ENCODE measurements at regions not wholly inside any gene's neighbourhood (a gene's known extent, or its start where the extent isn't known, plus 50 kb on each side); places are given as distances from the start of the nearest gene placed in this dataset.

GRCh38 chr20:39651645-39652325 is 689.6 kb downstream of the DHX35 start:
- Histone ChIP-seq H3K27ac (ENCODE audit: low read length) (no peak overlapping the region), H3K36me3 (replicated peaks; ENCODE audit: low read depth, low read length) (no peaks in the 10 kb centered on the region), H4K20me1 (ENCODE audit: insufficient read depth, low read length) (no peaks in the 10 kb centered on the region), H3K4me2 (ENCODE audit: low read length) (no peak overlapping the region), H2AFZ (ENCODE audit: low read depth, low read length) (no peak overlapping the region), H3K79me2 (ENCODE audit: low read length) (no peaks in the 10 kb centered on the region), H3K9me3 (ENCODE audit: insufficient read depth, low read length) (no peaks in the 10 kb centered on the region), H3K4me3 (ENCODE audit: low read length) (no peak overlapping the region), H3K27me3 (ENCODE audit: low read depth, low read length) (no peaks in the 10 kb centered on the region), H3K9ac (ENCODE audit: low read length) (no peak overlapping the region), H3K4me1 (ENCODE audit: low read length) (no peaks in the 10 kb centered on the region)
- TF ChIP-seq EZH2phosphoT487 (IDR thresholded peaks at IDR 0.05; ENCODE audit: low read depth) = no peak
- TF ChIP-seq CTCF (IDR thresholded peaks at IDR 0.05; ENCODE audit: low read depth, low read length) = no peak

- no peaks in the 10 kb centered on the region for H3K36me3 ChIP-seq (replicated peaks; ENCODE audit: low read depth, low read length)
- H3K79me2 ChIP-seq (ENCODE audit: low read length) = no peaks in the 10 kb centered on the region
- no peak overlapping the region for H3K9ac ChIP-seq (ENCODE audit: low read length)
- H3K27ac ChIP-seq (ENCODE audit: low read length) = no peak overlapping the region
- no peak for TF ChIP-seq EZH2phosphoT487 (IDR thresholded peaks at IDR 0.05; ENCODE audit: low read depth)
- no peak for TF ChIP-seq CTCF (IDR thresholded peaks at IDR 0.05; ENCODE audit: low read depth, low read length)
- H2AFZ ChIP-seq (ENCODE audit: low read depth, low read length) = no peak overlapping the region
- no peak overlapping the region for H3K4me3 ChIP-seq (ENCODE audit: low read length)
- no peaks in the 10 kb centered on the region for H3K4me1 ChIP-seq (ENCODE audit: low read length)
- no peaks in the 10 kb centered on the region for H4K20me1 ChIP-seq (ENCODE audit: insufficient read depth, low read length)
- no peaks in the 10 kb centered on the region for H3K9me3 ChIP-seq (ENCODE audit: insufficient read depth, low read length)
- H3K4me2 ChIP-seq (ENCODE audit: low read length) = no peak overlapping the region
- H3K27me3 ChIP-seq (ENCODE audit: low read depth, low read length) = no peaks in the 10 kb centered on the region
Observed at GRCh38 chr20:39646874-39647413, 684.8 kb downstream of the DHX35 start.

- Histone ChIP-seq H4K20me1 (ENCODE audit: insufficient read depth, low read length) (no peaks in the 10 kb centered on the region), H3K27ac (ENCODE audit: low read length) (no peak overlapping the region), H3K9ac (ENCODE audit: low read length) (no peak overlapping the region), H2AFZ (ENCODE audit: low read depth, low read length) (no peak overlapping the region), H3K4me3 (ENCODE audit: low read length) (no peak overlapping the region), H3K27me3 (ENCODE audit: low read depth, low read length) (no peaks in the 10 kb centered on the region), H3K4me2 (ENCODE audit: low read length) (no peak overlapping the region), H3K79me2 (ENCODE audit: low read length) (no peaks in the 10 kb centered on the region), H3K36me3 (replicated peaks; ENCODE audit: low read depth, low read length) (no peaks in the 10 kb centered on the region), H3K4me1 (ENCODE audit: low read length) (peaks cover 12% of the 10 kb centered on the region), H3K9me3 (ENCODE audit: insufficient read depth, low read length) (no peaks in the 10 kb centered on the region)
- TF ChIP-seq EZH2phosphoT487 (IDR thresholded peaks at IDR 0.05; ENCODE audit: low read depth) (no peak), CTCF (IDR thresholded peaks at IDR 0.05; ENCODE audit: low read depth, low read length) (no peak)
Observed at GRCh38 chr20:39645131-39645530, 683.0 kb downstream of the DHX35 start.

GRCh38 chr20:39643292-39643691 is 681.1 kb downstream of the DHX35 start:
- peaks cover 12% of the 10 kb centered on the region for H3K4me1 ChIP-seq (ENCODE audit: low read length)
- TF ChIP-seq CTCF (IDR thresholded peaks at IDR 0.05; ENCODE audit: low read depth, low read length) (no peak), EZH2phosphoT487 (IDR thresholded peaks at IDR 0.05; ENCODE audit: low read depth) (no peak)
- no peaks in the 10 kb centered on the region for H3K9me3 ChIP-seq (ENCODE audit: insufficient read depth, low read length)
- no peak overlapping the region for H3K27ac ChIP-seq (ENCODE audit: low read length)
- no peaks in the 10 kb centered on the region for H3K36me3 ChIP-seq (replicated peaks; ENCODE audit: low read depth, low read length)
- no peaks in the 10 kb centered on the region for H3K27me3 ChIP-seq (ENCODE audit: low read depth, low read length)
- no peaks in the 10 kb centered on the region for H4K20me1 ChIP-seq (ENCODE audit: insufficient read depth, low read length)
- no peak overlapping the region for H3K9ac ChIP-seq (ENCODE audit: low read length)
- H3K79me2 ChIP-seq (ENCODE audit: low read length) = no peaks in the 10 kb centered on the region
- H2AFZ ChIP-seq (ENCODE audit: low read depth, low read length) = no peak overlapping the region
- H3K4me2 ChIP-seq (ENCODE audit: low read length) = no peak overlapping the region
- H3K4me3 ChIP-seq (ENCODE audit: low read length) = no peak overlapping the region
